ENCODE measurements at regions not wholly inside any gene's neighbourhood (a gene's known extent, or its start where the extent isn't known, plus 50 kb on each side); places are given as distances from the start of the nearest gene placed in this dataset.
A peak's percentile ranks its signal among the peaks of the same experiment; 100 is the strongest.

DNA sequence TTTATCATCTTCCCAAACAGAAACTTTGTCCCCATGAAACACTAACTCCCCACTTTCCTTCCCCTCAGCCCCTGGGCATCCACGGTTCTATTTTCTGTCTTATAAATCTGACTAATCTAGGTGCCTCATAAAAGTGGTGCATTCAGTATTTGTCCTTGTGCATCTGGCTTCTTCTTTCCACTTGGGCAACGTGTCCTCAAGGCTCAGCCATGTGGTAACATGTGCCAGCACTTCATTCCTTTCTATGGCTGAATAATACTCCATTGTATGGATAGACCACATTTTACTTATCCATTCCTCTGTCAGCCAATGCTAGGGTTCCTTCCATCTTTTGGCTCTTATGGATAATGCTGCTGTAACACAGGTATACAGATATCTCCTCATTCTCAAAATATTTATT is 305.0 kb upstream of the RUNX1 start:
- DNase-seq = no peak

DNA sequence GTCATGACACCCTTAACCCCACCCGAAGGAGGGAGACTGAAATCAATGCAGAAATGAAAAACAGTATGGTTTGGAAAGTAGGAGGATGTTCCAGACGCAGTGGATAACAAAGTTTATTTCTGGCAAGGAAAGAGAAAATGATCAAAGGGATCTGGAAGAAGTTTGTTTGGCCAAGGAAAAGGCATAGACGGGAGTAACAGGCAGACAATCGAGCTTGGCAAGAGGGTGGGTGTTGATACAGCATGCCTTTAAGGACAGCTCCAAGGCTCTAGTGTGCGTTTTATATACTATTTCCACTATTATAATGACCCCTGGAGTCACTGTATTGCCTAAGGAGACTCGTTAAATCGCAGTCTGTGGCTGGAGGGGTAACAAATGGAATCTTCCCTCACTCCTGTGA is 303.7 kb upstream of the RUNX1 start:
- no peak for DNase-seq

GRCh38 chr21:35352066-35352770 is 303.1 kb upstream of the RUNX1 start:
- DNase-seq = peak; percentile 88

GRCh38 chr21:35351434-35351833 is 302.3 kb upstream of the RUNX1 start:
- DNase-seq = no peak

- peak; percentile 47 for DNase-seq
Observed at GRCh38 chr21:35350965-35351364, 301.9 kb upstream of the RUNX1 start.

- DNase-seq = peak; percentile 37
Observed at GRCh38 chr21:35349376-35350080, 300.4 kb upstream of the RUNX1 start.

GRCh38 chr21:35348686-35349085 is 299.6 kb upstream of the RUNX1 start:
- DNase-seq = no peak

DNA sequence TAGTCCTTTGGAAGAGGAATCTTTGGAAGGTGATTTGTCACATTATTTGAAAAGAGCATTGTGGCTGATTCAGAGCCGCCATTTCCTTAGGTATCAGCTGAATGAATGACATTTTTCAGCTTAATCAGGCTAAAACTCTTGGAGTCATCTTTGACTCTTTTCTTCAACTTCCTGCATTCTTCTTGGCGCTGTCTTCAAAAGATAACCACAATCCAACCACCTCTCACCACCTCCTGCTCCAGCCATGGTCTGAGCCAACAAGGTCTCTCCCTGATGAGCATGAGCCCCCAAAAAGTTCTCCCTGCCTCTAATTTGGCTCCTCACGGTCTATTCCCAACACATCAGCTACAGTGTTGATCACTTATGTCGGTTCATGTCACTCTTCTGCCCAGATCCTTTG is 297.6 kb upstream of the RUNX1 start:
- DNase-seq = no peak

GRCh38 chr21:35345954-35346353 is 296.9 kb upstream of the RUNX1 start:
- DNase-seq = no peak

GRCh38 chr21:35344582-35344981 is 295.5 kb upstream of the RUNX1 start:
- no peak for DNase-seq

DNA sequence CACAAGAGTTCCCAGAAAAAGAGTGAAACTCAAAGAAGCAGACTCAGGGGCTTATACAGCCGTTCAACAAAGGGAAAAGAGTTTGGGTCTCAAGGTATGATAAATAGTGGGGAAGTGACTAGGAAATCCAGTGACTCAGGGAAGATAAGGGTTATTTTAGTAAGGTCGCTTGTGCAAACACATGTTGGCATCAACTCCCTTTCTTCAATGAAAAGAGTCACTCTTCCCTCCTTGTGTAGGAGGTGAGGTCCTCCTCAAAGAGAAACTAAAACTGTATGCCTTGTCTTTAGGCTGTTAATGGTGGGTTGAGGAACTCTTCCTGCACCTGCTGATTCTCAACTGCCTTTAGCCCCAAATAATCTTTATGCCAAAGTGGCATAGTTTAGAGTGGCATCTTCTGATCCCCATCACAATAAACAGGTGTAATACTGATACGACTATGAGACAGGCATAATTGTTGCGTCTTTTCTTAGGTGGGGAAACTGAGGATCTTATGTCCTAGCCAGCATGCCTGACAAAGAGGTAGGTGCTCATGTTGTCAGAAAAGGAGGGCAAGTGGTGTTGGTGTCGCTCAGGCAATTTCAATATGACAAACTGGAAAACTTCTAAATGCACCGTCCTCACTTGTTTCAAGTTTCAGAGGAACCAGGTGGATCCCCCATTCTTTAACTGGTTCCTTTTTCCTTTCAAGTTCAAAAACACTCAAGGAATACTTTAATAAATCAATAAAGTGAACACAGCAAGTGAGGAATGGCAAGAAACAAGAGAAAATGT is 294.1 kb upstream of the RUNX1 start:
- DNase-seq = no peak

DNA sequence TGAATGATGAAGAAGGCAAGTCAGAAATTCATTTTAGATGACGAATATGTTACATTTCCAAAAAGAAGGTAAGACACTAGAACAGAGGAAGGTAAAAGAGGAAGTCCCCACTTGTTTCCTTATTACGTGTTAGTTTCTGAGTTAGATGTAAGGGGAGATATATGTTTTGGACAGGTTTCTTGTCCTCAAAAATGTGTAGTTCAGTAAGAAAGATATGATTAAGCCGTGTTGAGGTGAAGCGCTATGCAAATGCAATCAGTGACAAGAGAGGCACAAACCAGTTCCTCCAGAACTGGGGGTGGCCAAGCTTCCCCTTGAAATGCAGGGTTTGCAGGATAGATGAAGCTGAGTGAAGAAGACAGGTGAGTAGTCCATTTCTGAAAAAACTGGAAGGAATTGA is 293.3 kb upstream of the RUNX1 start:
- no peak for DNase-seq

- no peak for DNase-seq
Observed at GRCh38 chr21:35340273-35340672, 291.2 kb upstream of the RUNX1 start.

- DNase-seq = no peak
Observed at GRCh38 chr21:35338881-35339632, 290.0 kb upstream of the RUNX1 start.

DNA sequence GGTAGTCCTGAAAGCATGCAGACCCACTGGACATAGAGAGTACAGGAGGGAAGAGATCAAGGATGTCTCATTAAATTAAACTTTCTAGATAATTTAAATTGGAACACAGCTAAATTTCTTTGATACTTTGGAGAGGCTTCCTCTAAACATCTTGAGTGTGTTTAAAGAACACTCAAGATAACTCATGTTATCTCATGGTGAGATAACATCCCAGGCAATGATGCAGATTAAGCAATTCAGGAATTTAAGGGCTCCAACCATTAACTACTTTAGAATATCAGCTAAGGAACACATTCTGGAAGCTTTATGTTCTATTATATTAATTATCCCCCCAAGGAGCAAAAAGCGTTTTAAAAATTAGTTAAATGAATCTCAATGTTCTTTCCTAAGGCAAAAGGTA is 289.2 kb upstream of the RUNX1 start:
- DNase-seq = no peak

DNA sequence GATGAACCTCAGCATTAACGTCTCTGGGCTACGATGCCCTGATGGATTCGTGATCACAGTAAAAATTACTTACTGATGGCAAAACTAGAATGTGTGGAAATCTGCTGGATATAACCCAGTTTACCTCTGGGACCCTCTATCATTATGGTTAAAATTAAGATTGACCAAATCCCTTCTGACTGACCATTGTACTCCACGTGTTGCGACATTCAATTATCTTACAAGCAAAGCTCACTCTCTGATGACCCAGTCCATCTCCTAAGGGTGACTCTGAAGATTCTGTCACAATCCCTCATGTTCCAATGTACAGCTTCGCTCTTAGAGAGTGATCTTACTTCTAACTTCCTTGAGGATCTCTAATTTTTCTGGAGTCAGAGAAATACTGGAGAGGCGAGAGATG is 288.5 kb upstream of the RUNX1 start:
- no peak for DNase-seq

DNA sequence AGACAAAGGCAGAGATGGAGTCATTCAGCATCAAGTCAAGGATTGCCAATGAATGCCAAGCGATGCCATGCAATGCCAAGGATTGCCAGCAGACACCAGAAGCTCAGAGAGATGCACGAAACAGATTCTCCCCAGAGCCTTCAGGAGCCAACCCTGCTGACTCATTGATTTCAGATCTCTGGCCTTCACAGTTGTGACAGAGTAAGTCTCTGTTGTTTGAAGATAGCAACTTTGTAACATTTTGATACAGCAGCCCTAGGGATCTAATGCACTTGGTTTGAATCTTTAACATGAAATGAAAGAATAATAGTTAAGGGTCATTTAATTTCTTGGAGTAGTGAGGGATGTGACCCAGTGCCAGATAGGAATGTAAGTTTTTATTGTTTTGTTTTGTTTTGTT is 287.4 kb upstream of the RUNX1 start:
- no peak for DNase-seq

- DNase-seq = no peak
Observed at GRCh38 chr21:35335951-35336446, 286.9 kb upstream of the RUNX1 start.

DNA sequence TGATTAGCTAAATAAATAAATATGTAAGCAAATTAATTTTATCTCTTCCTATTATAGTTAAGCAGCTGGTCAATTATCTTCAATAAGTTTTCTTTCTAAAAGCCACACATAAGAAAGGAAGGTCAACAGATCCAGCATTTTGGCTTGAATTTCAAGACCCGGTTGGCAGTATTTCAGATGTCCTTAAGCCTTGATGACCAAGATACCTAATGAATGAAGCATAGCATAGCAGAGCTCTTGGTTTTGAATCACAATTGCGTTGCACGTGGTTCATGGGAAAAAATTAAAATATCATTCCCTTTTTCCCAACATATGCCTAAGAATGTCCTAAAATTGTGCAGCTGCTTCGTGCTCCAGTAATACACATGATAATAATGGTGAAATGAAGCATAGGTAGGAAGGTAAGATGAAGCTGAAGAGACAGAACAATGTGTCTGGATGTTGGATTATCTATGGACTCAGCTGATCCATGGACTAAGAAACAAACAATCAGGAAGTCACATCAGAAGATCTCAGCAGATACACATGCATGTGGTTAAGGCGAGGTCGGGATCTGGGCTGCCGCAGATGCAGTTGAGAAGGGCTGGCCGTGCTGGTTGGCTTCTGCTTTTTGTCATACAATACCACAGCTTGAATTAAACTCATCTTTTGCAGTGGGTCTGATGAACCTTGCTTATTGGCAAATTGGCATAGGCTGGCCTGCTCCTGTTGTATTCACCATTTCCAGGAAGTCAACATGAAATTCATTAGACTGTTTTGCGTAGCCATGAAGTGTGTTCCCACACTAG is 284.9 kb upstream of the RUNX1 start:
- no peak for DNase-seq

DNA sequence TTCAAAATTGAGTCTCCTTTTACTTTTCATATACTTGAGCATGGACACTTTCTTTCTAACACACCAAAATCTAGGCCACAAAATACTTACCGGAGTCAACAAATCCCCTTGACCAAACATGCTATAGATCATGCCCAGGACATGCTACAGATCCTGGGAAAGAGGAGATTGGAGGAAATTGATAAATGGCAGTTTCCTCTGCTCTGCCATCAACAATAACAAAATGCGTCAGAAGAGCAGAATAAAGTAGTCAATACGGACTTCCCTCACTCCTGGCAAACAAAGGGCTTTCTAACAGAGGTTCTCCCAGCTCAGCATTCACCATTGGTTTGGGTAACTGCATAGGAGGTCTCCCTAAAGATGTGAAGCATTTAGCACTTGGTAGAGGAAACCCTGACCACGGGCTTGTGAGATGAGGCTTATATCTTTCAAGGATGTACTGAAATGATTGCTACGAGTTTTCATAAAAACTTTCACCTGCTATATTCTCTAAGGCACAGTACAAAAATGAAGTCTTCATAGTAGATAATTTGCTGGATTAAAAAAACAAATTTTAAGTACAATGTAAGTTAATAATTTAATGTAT is 283.8 kb upstream of the RUNX1 start:
- DNase-seq = no peak

- DNase-seq = no peak
Observed at GRCh38 chr21:35329940-35330660, 281.0 kb upstream of the RUNX1 start.
